GM19468 (cell line): ENCODE measurements at regions not wholly inside any gene's neighbourhood (a gene's known extent, or its start where the extent isn't known, plus 50 kb on each side); places are given as distances from the start of the nearest gene placed in this dataset.

Experiments used
- ATAC-seq: cut with Tn5 transposase; IDR thresholded peaks from one replicate; pipeline ENCODE4 v1.9.1; 2021; ENCODE audit warnings: mild to moderate bottlenecking, moderate library complexity, moderate number of reproducible peaks; ENCODE audit not compliant: unreplicated experiment; ENCODE audit errors: extremely low read depth

- no peak for ATAC-seq
Observed at GRCh38 chr5:123696921-123697341, 185.0 kb downstream of the CSNK1G3 start.

DNA sequence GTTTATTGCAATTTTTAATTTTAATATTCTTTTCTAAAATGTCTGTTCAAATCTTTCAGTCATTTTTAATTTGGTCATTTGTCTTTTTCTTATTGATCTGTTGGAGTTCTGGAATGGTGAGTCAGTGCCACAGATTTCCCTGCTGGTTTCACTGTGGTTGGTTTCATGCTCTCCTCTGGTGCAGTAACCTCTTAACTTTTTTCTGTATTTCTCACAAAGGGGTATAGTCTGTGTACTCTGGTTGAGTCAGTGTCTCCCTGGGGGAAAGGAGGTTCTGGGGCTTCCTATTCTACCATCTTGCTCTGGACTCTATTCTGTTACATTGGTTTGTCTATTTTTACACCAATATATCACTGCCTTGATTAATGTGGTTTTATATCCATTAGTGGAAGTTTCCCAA is 178.8 kb downstream of the CSNK1G3 start:
- no peak for ATAC-seq

DNA sequence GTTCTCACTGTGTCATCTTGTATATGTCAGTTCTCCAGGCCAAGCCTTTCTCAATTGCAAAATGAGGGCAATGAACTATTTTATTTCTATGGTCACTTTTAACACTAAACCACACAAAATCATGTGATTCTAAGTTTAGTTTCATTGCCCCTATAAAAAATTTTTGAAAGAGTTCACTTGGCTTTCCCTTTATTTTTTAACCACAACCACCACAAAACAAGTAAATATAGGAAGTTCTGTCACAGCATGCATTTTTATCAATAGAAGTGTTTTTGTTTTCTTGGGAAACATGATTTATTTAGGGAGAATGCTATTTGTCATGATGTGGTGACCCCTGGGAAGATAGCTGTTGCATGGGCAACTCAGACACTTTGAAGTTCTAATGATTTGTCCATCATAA is 169.1 kb downstream of the CSNK1G3 start:
- no peak for ATAC-seq

DNA sequence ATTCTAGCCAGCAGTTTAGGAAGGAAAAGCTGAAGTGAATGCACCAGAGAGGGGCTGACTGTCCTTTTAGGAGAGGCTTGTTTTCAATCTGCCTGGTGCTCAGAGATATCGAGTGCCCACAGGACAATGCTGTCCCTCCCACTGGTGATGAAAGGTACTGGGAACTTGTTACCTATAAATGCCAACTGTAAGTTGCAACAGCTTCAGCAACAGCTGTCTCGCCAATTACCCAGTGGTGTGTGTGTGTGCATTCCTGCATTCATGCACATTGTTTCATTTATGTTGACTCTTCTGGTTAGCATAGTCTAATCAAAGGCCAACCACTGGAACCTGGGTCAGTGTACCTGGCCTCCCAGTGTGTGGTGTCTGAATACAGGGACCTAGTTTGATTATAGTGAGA is 161.1 kb downstream of the CSNK1G3 start:
- no peak for ATAC-seq

DNA sequence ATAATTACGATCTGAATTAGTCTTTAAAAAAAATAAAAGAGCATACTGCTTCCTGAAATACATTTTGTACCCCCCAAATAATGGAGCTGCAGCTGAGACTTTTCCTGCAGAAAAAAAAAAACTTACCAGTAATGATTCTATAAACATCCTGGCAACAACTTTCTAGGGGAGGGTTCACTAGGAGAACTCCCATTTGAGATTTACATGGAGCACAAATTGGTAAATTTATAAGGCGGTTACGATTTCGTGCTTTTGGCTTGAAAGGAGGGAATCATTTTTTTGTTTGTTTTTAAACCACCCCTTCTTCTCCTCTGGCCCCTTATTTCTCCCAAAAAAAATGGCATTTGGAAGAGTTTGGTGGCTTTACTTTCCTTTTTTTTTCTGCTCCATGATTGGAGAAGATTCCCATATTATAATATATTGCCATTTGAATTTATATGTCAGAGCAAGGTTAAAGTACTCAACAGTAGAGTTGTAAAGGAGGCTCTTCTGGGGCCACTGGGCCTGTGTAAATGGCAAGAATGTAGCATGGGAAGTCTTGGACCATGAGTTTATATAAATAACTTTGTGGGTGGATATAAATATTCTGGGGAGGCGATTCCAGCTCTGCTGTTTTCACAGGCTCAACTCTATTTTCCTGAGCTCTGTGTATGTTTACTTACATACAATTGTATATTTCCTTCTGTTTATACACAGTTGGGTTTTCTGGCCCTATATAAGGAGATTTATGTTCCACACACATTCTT is 159.9 kb downstream of the CSNK1G3 start:
- no peak for ATAC-seq

DNA sequence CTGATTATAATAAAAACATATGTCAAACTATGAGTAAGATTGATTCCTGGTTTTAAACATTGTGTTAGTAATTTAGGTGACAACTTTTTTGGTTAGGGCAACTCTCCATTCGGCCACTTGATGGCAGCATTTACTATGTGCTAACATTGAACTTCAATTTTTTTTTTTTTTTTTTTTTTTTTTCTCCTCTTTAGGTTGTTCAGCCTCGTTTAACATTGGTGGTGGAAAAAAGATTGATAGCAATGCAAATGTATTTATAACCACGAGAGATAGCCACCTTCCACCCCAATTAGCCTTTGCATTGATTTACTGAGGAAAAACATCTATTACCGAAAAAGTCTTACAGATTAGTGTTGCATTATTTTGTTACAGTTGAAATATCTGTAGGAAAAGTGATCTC is 159.1 kb downstream of the CSNK1G3 start:
- no peak for ATAC-seq
